Ovary (tissue), 7 donors: ENCODE measurements at regions not wholly inside any gene's neighbourhood (a gene's known extent, or its start where the extent isn't known, plus 50 kb on each side); places are given as distances from the start of the nearest gene placed in this dataset.

Experiments used
- DNase-seq, 5 donors: peaks; one replicate each; pipeline ENCODE4 v3.0.0-alpha.2; 2019 to 2020
- H3K27ac ChIP-seq, 2 donors: fragments of 200-600 bp; one replicate each; pipeline versions ENCODE4 v1.5.1 to v1.8.0; 2019 to 2022
- H3K27me3 ChIP-seq: fragments of 200-600 bp; one replicate; pipeline ENCODE4 v1.8.0; 2022
- H3K36me3 ChIP-seq: fragments of 200-600 bp; sonication (generic); one replicate; pipeline ENCODE4 v1.5.1; 2019
- H3K4me1 ChIP-seq: one replicate; pipeline ENCODE4 v1.8.1; 2013; ENCODE audit warnings: mild to moderate bottlenecking, moderate library complexity; ENCODE audit not compliant: insufficient read depth
- H3K4me3 ChIP-seq: fragments of 200-600 bp; sonication (generic); one replicate; pipeline ENCODE4 v1.5.1; 2017
- H3K9me3 ChIP-seq, 2 donors: fragments of 200-600 bp in 1 of 2; sonication (generic) in 1 of 2; one replicate each; pipeline versions ENCODE4 v1.5.1 to v1.8.1; 2013 to 2019; ENCODE audit warnings: mild to moderate bottlenecking in 1 of 2, moderate library complexity in 1 of 2
- EP300 ChIP-seq: sonication (generic); formaldehyde crosslinking; IDR thresholded peaks from one replicate; pipeline ENCODE4 v1.6.1; 2017; ENCODE audit warnings: antibody characterized with exemption
- POLR2A ChIP-seq: fragments of 450-650 bp; IDR thresholded peaks from one replicate; pipeline ENCODE4 v1.6.1; 2017; ENCODE audit warnings: antibody characterized with exemption, mild to moderate bottlenecking, moderate library complexity
- WGBS, 3 donors: extraction: QIAGEN DNeasy Blood & Tissue Kit in 1 of 3; methylation state at CpG; one replicate each; pipeline versions ENCODE4 v1.1.5 to v1.1.7; 2013 to 2017; 5-methylcytosine and 5-hydroxymethylcytosine counted together
- intact Hi-C, 4 donors: fragments of 100-400 bp; cut with DNase I; formaldehyde crosslinking; loops; one replicate each; pipeline versions ENCODE4 v1.11.0 to v1.15.1; 2022 to 2023
- TF ChIP-seq, protein P1 (sequence below), 3 donors: fragments of 450-650 bp in 2 of 3; fragments of 200-600 bp in 1 of 3; IDR thresholded peaks; one replicate each; pipeline versions ENCODE4 v1.5.1 to v1.8.0; 2016 to 2022; ENCODE audit warnings: antibody characterized with exemption in 3 of 3, mild to moderate bottlenecking in 1 of 3
- donor health status: DM: no; HTN: no; CAD: no; lungs with moderate emphysema.
- donor health status: DM: no; HTN: no; CAD: no.
- donor health status: Bipolar disorder and iron deficiency.
- donor health status: DM: no; HTN: no; CAD: no.
- donor health status: DM: yes; HTN: yes; CAD: no.

DNA sequence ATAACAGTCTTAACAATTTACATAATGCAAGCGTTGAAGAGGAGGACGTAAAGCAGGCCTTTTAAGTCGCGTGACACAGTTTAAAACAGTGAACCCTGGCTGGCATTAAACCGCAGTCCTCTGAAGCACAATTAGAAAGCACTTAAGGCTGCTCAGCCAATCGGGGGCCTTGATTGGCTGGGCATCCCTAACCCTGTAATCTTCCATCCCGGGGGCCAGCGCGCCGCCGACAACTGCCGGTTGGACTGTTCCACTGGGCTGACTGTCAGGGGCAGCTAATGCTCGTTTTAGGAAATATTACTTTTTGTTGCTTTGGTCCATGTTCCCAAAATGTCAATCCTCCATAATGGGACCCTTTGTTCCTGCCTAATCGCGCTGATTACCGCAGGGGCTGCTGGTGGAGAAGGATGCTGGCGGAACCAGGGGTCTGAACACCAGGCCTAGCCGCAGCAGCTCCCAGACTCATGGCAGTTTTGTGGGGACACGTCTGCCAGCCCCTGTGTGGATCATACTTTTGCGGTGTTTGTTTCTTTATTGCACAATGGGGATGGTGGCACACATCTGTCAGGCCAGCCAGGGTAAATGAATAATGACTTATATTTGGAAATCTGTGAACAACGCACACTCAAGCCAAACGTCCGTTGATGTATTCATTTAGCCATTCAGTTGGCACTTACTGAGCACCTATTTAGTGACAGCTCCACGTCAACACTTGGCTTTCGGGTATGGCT lies 127.1 kb upstream of the SPACA7 start:
- Histone ChIP-seq H3K9me3 (no peaks in the 10 kb centered on the region), H3K4me1 (no peaks in the 10 kb centered on the region), H3K27ac (no peak overlapping the region), H3K36me3 (no peaks in the 10 kb centered on the region), H3K4me3 (no peak overlapping the region), H3K27me3 (no peaks in the 10 kb centered on the region)
- TF ChIP-seq EP300 (no peak), POLR2A (no peak)
- TF ChIP-seq, protein P1, sequence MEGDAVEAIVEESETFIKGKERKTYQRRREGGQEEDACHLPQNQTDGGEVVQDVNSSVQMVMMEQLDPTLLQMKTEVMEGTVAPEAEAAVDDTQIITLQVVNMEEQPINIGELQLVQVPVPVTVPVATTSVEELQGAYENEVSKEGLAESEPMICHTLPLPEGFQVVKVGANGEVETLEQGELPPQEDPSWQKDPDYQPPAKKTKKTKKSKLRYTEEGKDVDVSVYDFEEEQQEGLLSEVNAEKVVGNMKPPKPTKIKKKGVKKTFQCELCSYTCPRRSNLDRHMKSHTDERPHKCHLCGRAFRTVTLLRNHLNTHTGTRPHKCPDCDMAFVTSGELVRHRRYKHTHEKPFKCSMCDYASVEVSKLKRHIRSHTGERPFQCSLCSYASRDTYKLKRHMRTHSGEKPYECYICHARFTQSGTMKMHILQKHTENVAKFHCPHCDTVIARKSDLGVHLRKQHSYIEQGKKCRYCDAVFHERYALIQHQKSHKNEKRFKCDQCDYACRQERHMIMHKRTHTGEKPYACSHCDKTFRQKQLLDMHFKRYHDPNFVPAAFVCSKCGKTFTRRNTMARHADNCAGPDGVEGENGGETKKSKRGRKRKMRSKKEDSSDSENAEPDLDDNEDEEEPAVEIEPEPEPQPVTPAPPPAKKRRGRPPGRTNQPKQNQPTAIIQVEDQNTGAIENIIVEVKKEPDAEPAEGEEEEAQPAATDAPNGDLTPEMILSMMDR (IDR thresholded peaks at IDR 0.05), result no peak
- no peak for DNase-seq
- intact Hi-C loops, result no loop called here
- WGBS, 3 donors, result 65 to 66% (median 66%) methylated on average over 25 of the region's 25 CpGs

DNA sequence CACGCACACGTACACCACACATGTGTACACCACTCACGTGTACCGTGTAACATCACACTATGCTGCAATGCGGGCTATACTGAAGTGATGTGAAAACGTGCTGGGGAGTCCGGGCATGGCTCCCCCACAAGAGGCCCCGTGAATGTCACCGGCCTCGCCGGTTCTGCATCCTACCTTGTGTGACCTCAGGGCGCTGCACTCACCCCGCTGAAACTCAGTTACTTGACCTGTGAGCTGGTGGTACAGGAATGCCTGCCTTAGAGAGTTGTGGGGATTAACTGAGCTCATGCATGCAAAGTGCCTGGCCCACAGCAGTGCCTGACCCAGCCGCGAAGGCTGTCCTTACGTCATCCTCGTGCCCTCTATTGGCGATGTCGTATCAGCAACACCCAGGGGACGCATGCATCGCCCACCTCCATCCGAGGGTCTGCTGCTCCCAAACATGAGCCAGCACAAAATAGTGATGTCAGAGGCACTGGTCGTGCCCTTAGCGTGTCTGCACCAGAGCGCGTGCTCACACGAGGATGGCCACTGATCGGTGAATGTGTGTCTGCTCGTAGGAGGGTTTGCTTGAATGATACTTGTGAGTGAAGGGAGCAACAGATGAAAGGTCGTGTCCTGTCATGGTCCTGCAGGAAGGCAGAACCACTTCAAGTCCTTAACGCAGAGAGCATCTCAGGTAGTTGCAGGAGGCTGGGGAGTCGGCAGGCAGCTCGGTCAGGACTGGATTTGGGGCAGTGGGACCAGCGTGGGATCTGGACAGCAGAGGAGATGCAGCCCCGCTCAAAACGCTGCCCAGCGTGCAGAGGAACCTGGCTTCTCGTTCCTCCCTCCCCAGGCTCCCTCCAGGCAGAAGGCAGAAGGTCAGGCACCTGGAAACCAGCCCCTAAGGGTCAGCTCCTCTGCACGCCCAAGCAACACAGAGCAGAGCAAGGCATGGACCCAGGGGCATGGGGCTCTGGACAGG lies 126.2 kb upstream of the SPACA7 start:
- no peaks in the 10 kb centered on the region for H3K27me3 ChIP-seq
- H3K9me3 ChIP-seq, result no peaks in the 10 kb centered on the region
- no peak overlapping the region for H3K27ac ChIP-seq
- H3K4me3 ChIP-seq, result no peak overlapping the region
- no peak for DNase-seq
- no peaks in the 10 kb centered on the region for H3K36me3 ChIP-seq
- TF ChIP-seq, protein P1 (IDR thresholded peaks at IDR 0.05), result no peak
- TF ChIP-seq EP300 (no peak), POLR2A (no peak)
- 77 to 84% (median 79%) methylated on average over 39 of the region's 39 CpGs for WGBS, 3 donors
- intact Hi-C loops, result no loop called here
- H3K4me1 ChIP-seq, result no peaks in the 10 kb centered on the region

DNA sequence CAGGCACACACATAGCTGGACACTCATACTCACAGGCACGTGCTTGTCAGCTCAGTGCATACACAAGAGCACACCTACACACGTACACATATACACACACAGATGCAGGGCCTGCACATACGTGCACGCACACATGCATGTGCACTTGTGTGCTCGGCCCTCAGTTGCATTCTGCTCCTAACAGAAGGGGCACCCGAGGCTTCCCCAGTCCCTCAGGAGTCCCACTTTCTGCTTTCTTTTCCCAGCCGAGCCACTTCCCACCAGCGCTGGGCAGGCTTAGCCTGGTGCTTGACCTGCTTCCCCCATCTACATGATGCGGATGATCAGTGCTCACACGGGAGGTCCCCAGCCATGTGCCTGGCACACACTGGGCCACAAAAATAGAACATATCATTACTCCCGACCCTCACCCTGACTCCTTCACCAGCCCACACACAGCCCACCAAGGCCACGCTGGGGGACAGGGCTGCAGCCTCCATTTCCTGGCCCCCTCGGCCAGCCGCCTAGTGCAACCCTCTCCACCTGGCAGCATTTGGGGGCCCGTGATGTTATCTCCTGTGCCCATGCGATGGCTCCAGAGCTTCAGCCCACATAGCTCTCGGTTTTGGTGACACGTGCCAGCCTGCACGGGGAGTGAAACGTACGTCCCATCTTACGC lies 125.2 kb upstream of the SPACA7 start:
- H3K4me3 ChIP-seq, result no peak overlapping the region
- TF ChIP-seq EP300, result no peak
- TF ChIP-seq POLR2A, result no peak
- TF ChIP-seq, protein P1 (IDR thresholded peaks at IDR 0.05), result no peak
- H3K4me1 ChIP-seq, result no peaks in the 10 kb centered on the region
- no peaks in the 10 kb centered on the region for H3K9me3 ChIP-seq
- H3K27ac ChIP-seq, result no peak overlapping the region
- 73 to 78% (median 76%) methylated on average over 22 of the region's 22 CpGs for WGBS, 3 donors
- H3K36me3 ChIP-seq, result no peaks in the 10 kb centered on the region
- intact Hi-C loops, result no loop called here
- no peak for DNase-seq
- H3K27me3 ChIP-seq, result no peaks in the 10 kb centered on the region

DNA sequence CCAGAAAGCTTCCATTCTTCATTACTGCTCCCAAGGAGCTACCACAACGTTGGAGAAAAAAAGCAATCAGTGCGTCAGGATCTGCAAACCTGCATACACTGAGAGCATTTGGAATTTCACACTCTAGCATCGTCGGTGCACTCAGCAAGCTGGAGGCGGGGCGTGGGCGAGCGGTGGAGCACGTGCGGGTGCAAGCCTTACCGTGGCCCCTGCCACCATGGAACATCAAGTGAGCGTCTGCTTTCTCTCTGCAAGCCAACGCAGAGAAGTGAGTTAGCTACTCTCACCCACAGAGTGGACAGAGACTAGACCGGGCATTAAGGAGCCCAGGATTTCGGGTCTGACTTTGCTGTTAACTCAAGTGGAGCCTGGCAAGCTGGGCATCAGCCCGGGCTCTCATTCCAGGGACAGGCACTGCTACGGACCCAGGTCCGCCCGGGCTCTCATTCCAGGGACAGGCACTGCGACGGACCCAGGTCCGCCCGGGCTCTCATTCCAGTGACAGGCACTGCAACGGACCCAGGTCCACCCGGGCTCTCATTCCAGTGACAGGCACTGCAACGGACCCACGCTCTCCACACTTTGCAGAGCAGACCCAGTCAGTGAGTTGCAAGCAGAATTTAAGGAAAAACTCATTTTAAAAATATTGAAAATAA lies 124.1 kb upstream of the SPACA7 start:
- Histone ChIP-seq H3K9me3 (no peaks in the 10 kb centered on the region), H3K36me3 (no peaks in the 10 kb centered on the region), H3K4me3 (no peak overlapping the region), H3K27me3 (no peaks in the 10 kb centered on the region), H3K27ac (no peak overlapping the region), H3K4me1 (no peaks in the 10 kb centered on the region)
- WGBS, 3 donors, result 74 to 86% (median 81%) methylated on average over 27 of the region's 27 CpGs
- intact Hi-C loops, result no loop called here
- no peak for DNase-seq
- TF ChIP-seq, protein P1 (IDR thresholded peaks at IDR 0.05), result no peak
